Keratinocyte (primary cell): ENCODE measurements at regions not wholly inside any gene's neighbourhood (a gene's known extent, or its start where the extent isn't known, plus 50 kb on each side); places are given as distances from the start of the nearest gene placed in this dataset.

Experiments used
- EZH2 ChIP-seq: IDR thresholded peaks from one replicate; pipeline ENCODE4 v1.6.1; 2012; ENCODE audit warnings: inconsistent platforms, mild to moderate bottlenecking, low read length, moderate library complexity
- TF ChIP-seq, protein P1 (sequence below), 3 experiments: IDR thresholded peaks in 1 of 3; conservative IDR thresholded peaks in 1 of 3; optimal IDR thresholded peaks in 1 of 3; 2 replicates in 2 of 3; 3 replicates in 1 of 3; pipeline versions ENCODE3 to v1.5.1; 2011; ENCODE audit warnings: low read length in 3 of 3, mild to moderate bottlenecking in 3 of 3, moderate library complexity in 2 of 3, control low read depth in 1 of 3, inconsistent platforms in 1 of 3; ENCODE audit not compliant: insufficient read depth in 2 of 3; ENCODE audit errors: extremely low read depth in 1 of 3

GRCh38 chr4:163245044-163245728 lies 78.5 kb upstream of the NAF1 start:
- no peak for TF ChIP-seq EZH2
- TF ChIP-seq, protein P1, sequence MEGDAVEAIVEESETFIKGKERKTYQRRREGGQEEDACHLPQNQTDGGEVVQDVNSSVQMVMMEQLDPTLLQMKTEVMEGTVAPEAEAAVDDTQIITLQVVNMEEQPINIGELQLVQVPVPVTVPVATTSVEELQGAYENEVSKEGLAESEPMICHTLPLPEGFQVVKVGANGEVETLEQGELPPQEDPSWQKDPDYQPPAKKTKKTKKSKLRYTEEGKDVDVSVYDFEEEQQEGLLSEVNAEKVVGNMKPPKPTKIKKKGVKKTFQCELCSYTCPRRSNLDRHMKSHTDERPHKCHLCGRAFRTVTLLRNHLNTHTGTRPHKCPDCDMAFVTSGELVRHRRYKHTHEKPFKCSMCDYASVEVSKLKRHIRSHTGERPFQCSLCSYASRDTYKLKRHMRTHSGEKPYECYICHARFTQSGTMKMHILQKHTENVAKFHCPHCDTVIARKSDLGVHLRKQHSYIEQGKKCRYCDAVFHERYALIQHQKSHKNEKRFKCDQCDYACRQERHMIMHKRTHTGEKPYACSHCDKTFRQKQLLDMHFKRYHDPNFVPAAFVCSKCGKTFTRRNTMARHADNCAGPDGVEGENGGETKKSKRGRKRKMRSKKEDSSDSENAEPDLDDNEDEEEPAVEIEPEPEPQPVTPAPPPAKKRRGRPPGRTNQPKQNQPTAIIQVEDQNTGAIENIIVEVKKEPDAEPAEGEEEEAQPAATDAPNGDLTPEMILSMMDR (optimal IDR thresholded peaks at IDR 0.05 in 1 of 3, IDR thresholded peaks at IDR 0.05 in 1 of 3, conservative IDR thresholded peaks at IDR 0.05 in 1 of 3; ENCODE audit: extremely low read depth in 1 of 3, insufficient read depth in 2 of 3, low read length in 3 of 3) = no peak
